Subcutaneous abdominal adipose tissue (tissue), 5 donors: ENCODE measurements at regions not wholly inside any gene's neighbourhood (a gene's known extent, or its start where the extent isn't known, plus 50 kb on each side); places are given as distances from the start of the nearest gene placed in this dataset.

Experiments used
- H3K27ac ChIP-seq: one replicate; pipeline ENCODE4 v1.7.0; 2013; ENCODE audit warnings: low read depth, mild to moderate bottlenecking, inconsistent platforms, low read length, moderate library complexity
- H3K27me3 ChIP-seq, 5 donors: one replicate each; pipeline ENCODE4 v1.7.0; 2013; ENCODE audit warnings: low read length in 5 of 5, inconsistent platforms in 1 of 5; ENCODE audit not compliant: control insufficient read depth in 5 of 5, insufficient read depth in 4 of 5
- H3K36me3 ChIP-seq, 5 donors: one replicate each; pipeline ENCODE4 v1.7.0; 2013; ENCODE audit warnings: low read length in 5 of 5; ENCODE audit not compliant: control insufficient read depth in 5 of 5, insufficient read depth in 5 of 5
- H3K4me1 ChIP-seq, 5 donors: one replicate each; pipeline ENCODE4 v1.7.0; 2013; ENCODE audit warnings: low read length in 5 of 5, mild to moderate bottlenecking in 3 of 5, moderate library complexity in 1 of 5; ENCODE audit not compliant: control insufficient read depth in 5 of 5, insufficient read depth in 5 of 5
- H3K4me3 ChIP-seq, 5 donors: one replicate each; pipeline ENCODE4 v1.7.0; 2013; ENCODE audit warnings: low read length in 5 of 5, low read depth in 1 of 5
- H3K9ac ChIP-seq, 5 donors: one replicate each; pipeline ENCODE4 v1.7.0; 2013; ENCODE audit warnings: low read length in 5 of 5, mild to moderate bottlenecking in 4 of 5, moderate library complexity in 3 of 5
- H3K9me3 ChIP-seq, 5 donors: one replicate each; pipeline ENCODE4 v1.7.0; 2013; ENCODE audit warnings: low read length in 5 of 5; ENCODE audit not compliant: control insufficient read depth in 5 of 5
- donor health status: healthy.
- donor health status: healthy.
- donor health status: healthy.
- donor health status: healthy.
- donor health status: healthy.

DNA sequence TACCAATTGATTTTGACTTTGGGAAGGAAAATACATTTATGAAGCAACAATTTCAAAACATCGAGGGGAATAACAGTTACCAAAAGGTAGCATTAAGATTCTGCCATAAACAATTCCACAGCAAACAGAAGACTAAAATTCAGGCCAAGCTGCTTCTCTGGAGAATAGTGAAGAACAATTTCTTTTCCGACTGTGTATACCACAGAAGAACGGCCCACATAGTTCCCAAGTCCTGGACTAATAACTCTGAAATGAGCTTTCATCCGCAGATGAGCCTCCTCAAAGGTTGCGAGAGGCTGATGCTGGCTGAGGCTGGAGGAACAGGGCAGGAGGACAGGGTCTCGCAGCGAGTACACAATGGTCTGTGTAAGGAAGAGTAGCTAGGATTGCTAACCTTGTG, 278.9 kb upstream of the TCF4 start:
- Histone ChIP-seq H3K4me1 (peaks cover 0 to 33% (median 14%) of the 10 kb centered on the region in 5 donors), H3K9ac (no peak overlapping the region), H3K4me3 (no peak overlapping the region), H3K27ac (no peak overlapping the region), H3K36me3 (no peaks in the 10 kb centered on the region), H3K27me3 (peaks cover 0 to 9% (median 0%) of the 10 kb centered on the region in 5 donors), H3K9me3 (no peaks in the 10 kb centered on the region)

DNA sequence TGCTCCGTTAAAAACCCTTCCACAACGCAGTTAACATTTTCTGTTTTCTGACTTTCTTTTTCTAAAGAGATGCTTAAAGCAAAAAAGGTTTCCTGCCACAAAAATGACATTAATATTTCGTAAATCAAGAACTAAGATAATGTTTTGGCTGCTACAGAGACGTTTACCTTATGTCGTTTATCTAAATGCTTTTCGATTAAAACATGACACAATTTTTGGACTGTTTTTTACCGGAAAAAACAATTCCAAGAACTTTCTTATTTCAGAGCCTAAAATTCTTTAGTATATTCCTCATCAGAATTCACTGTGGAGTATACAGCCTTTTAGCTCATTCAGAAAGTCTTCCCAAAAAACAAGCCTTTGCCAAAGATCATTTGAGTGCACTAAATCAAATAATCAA, 278.0 kb upstream of the TCF4 start:
- Histone ChIP-seq H3K9me3 (no peaks in the 10 kb centered on the region), H3K36me3 (no peaks in the 10 kb centered on the region), H3K27ac (peak overlapping the region; percentile 37), H3K4me1 (peaks cover 0 to 33% (median 14%) of the 10 kb centered on the region in 5 donors), H3K9ac (no peak overlapping the region), H3K27me3 (peaks cover 0 to 9% (median 0%) of the 10 kb centered on the region in 5 donors), H3K4me3 (peak overlapping the region in 1 of 5 donors; percentile 18)

DNA sequence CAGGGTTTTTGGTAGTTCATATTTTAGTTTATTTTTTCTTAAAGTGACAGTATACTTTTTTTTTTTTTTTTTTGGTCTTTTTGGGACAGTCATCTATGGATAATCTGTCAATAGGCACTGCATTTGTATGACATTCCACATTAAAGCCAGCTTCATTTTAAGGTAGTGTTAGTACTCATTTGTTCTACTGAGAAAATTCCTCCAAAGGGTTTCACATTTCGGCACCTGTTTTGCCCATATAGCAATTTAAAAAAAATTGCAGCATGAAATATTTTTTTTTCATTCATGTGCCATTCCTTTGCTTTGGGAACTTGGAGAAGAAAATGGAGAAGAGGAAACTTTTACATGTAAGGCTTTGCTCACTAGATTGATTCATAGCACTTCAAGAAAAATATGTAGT, 276.3 kb upstream of the TCF4 start:
- peaks cover 0 to 30% (median 13%) of the 10 kb centered on the region in 5 donors for H3K4me1 ChIP-seq
- H3K36me3 ChIP-seq = no peaks in the 10 kb centered on the region
- no peak overlapping the region for H3K4me3 ChIP-seq
- H3K9me3 ChIP-seq = no peaks in the 10 kb centered on the region
- no peak overlapping the region for H3K9ac ChIP-seq
- peak overlapping the region; percentile 31 for H3K27ac ChIP-seq
- H3K27me3 ChIP-seq = peaks cover 0 to 9% (median 0%) of the 10 kb centered on the region in 5 donors

DNA sequence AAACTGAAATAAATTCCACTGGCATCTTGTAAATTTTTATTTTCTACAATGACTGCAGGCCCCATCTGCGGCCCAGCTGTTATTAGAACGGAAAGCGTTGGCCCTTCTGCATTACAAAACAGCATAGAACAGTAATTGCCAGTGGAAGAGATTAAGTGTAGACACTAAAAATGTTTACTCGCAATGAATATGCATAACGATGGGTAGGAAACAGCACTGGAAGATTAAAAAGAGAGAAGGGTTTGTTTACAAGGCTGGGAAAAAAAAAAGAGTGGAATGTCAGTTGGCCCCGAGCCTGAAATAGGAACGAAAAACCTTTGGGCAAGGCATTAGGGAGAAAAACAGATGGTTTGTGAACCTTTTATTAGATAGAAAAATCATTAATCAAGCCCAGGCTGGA, 275.9 kb upstream of the TCF4 start:
- Histone ChIP-seq H3K4me3 (peak overlapping the region in 1 of 5 donors; percentile 7), H3K36me3 (no peaks in the 10 kb centered on the region), H3K4me1 (peaks cover 0 to 26% (median 11%) of the 10 kb centered on the region in 5 donors), H3K9me3 (no peaks in the 10 kb centered on the region), H3K27me3 (peaks cover 0 to 6% (median 0%) of the 10 kb centered on the region in 5 donors), H3K9ac (no peak overlapping the region), H3K27ac (peak overlapping the region; percentile 31)

DNA sequence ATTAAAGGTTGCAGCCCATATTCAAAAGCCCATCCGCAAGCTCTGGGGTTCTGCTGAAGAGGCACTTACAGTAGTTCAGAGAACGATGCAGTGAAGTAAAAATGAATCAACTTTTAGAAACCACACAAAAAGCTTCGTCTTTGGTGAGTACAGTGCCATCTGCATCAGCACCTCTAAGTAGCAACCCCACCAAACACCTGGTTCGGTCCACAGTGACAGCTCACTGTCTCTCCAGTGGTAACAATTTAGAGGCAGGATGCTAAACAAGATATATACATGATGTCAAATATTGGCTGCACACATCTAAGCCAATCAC, 275.4 kb upstream of the TCF4 start:
- H3K4me3 ChIP-seq = peak overlapping the region in 1 of 5 donors; percentile 48
- peaks cover 0 to 21% (median 15%) of the 10 kb centered on the region in 5 donors for H3K4me1 ChIP-seq
- H3K27me3 ChIP-seq = peaks cover 0 to 4% (median under 1%) of the 10 kb centered on the region in 5 donors
- no peaks in the 10 kb centered on the region for H3K36me3 ChIP-seq
- no peaks in the 10 kb centered on the region for H3K9me3 ChIP-seq
- H3K27ac ChIP-seq = peak overlapping the region; percentile 31
- no peak overlapping the region for H3K9ac ChIP-seq

DNA sequence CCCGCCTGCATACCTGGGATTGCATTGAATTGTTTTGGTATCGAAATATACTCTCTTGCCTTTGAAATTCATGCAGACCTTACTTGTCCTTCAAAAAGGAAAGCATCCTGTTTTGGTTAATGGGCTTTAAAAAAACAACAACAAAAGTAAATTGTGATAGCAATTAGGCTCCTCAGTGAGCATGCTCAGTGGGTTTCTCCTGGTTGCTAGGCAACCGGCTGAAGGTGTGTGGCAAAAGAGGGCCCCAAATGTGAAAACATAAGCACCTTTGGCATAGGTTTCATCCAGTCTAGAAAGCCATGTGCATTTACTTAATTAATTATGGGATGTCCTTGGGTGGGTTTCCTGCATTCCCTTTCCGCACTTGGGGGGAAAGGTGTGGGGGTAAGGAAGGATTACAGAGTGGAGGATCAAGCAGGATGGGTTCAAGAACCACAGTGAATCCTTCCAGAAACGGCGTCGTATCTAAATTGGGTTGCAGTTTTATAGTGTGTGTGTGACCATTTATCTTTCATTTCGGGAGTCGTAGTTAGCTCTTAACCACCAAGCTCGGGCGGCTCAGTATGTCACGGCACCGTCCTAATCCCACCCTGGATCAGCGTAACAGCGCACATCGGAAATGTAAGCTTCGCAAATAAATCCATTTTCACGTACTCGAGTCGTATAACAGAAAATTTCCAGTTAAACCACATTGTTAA, 274.9 kb upstream of the TCF4 start:
- H3K27ac ChIP-seq = no peak overlapping the region
- H3K4me3 ChIP-seq = peak overlapping the region in 1 of 5 donors; percentile 48
- H3K27me3 ChIP-seq = peaks cover 0 to 4% (median 0%) of the 10 kb centered on the region in 5 donors
- no peaks in the 10 kb centered on the region for H3K9me3 ChIP-seq
- H3K4me1 ChIP-seq = peaks cover 0 to 19% (median 15%) of the 10 kb centered on the region in 5 donors
- no peak overlapping the region for H3K9ac ChIP-seq
- no peaks in the 10 kb centered on the region for H3K36me3 ChIP-seq

DNA sequence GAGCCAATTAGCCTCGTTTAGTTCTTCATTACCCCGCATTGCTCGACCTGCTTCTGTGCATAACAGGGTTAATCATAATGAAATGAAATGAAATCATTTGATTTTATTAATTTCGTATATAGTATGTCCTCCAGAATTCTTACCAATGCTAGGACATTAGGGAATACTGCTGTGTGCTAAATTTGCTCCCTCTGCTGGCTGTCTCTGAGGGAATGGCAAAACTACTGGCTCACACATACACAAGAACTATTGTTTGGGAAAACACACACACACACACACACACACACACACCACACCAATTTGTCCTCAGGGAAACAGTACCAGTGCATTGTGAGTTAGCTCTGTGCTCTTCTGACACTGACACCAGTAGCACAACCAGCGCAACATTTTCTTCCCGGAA, 273.3 kb upstream of the TCF4 start:
- Histone ChIP-seq H3K4me1 (peaks cover 0 to 19% (median 15%) of the 10 kb centered on the region in 5 donors), H3K9ac (no peak overlapping the region), H3K27ac (no peak overlapping the region)

DNA sequence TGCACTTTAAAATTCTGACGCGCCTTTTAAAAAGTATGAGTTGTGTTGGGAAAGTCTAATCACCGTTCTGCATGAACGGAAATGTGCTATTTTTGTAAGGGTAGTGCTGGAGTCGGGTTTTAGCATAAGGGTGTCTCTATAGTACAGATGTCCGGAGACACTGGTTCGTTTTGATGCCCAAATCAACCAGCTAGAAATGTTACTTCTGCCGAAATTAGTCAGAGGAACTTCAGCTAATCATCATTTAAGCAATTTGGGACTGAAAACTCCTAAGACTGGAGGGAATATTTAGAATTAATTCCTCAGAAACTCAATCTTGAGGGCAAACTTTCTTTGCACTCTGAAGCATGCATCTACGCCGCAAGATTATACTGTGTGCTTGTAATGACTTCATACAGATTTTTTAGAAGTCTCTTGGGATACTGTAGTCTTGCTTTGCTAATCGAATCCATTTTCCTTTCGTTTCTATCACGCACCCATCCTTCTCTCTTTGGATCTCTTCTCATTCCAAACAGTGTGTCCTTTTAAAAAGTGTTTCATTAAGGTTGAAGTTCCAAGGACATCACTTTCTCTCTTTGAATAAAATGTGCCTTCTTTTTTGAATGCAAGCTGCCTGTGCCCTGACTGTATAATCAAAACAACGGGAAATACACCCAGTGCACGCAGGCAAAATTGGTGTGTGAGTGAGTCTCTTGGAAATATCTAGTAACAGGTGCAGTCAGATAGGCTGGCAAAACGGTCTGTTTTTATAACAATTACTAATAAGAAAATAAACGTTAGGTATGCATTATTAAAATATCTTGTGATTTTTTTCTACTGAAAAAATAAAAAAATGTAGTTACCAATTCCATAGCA, 270.9 kb upstream of the TCF4 start:
- Histone ChIP-seq H3K27ac (no peak overlapping the region), H3K36me3 (no peaks in the 10 kb centered on the region), H3K27me3 (peaks cover 0 to 3% (median 0%) of the 10 kb centered on the region in 5 donors), H3K4me1 (peaks cover 0 to 13% (median 8%) of the 10 kb centered on the region in 5 donors), H3K9me3 (no peaks in the 10 kb centered on the region), H3K9ac (peak overlapping the region in 1 of 5 donors; percentile 9), H3K4me3 (peak overlapping the region; percentile 40 to 65 (median 54))

More for the DNA sequence above, 273.3 kb upstream of the TCF4 start:
- Histone ChIP-seq H3K4me3 (no peak overlapping the region), H3K9me3 (no peaks in the 10 kb centered on the region), H3K27me3 (peaks cover 0 to 4% (median 0%) of the 10 kb centered on the region in 5 donors), H3K36me3 (no peaks in the 10 kb centered on the region)

DNA sequence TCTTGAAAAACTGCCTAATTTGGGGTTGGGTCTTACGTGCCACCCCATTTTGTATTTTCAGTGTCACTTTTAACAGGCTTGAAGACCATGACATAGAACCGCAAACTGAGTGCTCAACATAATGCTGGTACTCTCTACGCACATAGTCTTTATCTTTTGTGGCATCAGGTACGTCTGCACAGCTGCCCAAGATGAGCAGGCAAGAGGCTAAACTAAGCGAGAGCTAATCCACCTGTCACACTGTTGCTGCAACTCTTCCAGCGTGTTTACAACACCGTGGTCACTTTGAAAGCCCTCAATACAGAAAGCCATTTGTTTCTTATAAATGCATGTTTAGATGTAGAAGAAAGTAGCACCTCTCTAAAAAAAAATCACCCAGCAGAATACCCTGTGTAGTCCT, 270.0 kb upstream of the TCF4 start:
- no peaks in the 10 kb centered on the region for H3K9me3 ChIP-seq
- H3K27me3 ChIP-seq = peaks cover 0 to 3% (median 0%) of the 10 kb centered on the region in 5 donors
- H3K36me3 ChIP-seq = no peaks in the 10 kb centered on the region
- H3K4me3 ChIP-seq = peak overlapping the region in 1 of 5 donors; percentile 40
- no peak overlapping the region for H3K27ac ChIP-seq
- H3K4me1 ChIP-seq = peaks cover 0 to 6% (median 4%) of the 10 kb centered on the region in 5 donors
- no peak overlapping the region for H3K9ac ChIP-seq

DNA sequence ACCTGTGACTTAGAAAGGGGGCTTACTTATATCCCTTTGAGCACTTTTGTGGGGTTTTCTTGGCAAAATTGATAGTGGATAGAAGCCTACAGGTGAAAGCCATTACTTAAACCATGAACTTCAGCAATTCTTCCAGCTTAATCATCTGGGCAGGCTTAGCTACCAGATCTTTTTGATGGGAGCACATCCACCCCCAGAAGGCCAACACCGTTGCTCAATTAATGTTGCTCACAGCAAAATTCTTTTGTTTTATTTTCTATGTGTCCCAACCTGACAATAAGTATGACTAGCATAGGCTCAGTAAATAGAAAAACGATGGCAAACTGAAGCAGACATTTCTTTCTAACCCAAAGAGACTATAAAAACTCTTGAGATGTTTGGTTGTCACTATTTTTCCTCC, 269.4 kb upstream of the TCF4 start:
- peaks cover 0 to 3% (median 0%) of the 10 kb centered on the region in 5 donors for H3K27me3 ChIP-seq
- no peak overlapping the region for H3K4me3 ChIP-seq
- H3K9me3 ChIP-seq = no peaks in the 10 kb centered on the region
- peaks cover 0 to 4% (median 4%) of the 10 kb centered on the region in 5 donors for H3K4me1 ChIP-seq
- no peaks in the 10 kb centered on the region for H3K36me3 ChIP-seq
- H3K27ac ChIP-seq = no peak overlapping the region
- H3K9ac ChIP-seq = no peak overlapping the region
